GM18499 (cell line): ENCODE measurements at regions not wholly inside any gene's neighbourhood (a gene's known extent, or its start where the extent isn't known, plus 50 kb on each side); places are given as distances from the start of the nearest gene placed in this dataset.
"Not testable (repeated sequence)": the region's sequence is repeated elsewhere in the genome, so short reads cannot be mapped to it uniquely, and the experiment has no call there.

Experiments used
- ATAC-seq: cut with Tn5 transposase; IDR thresholded peaks from one replicate; pipeline ENCODE4 v1.9.1; 2021; ENCODE audit warnings: moderate number of reproducible peaks; ENCODE audit not compliant: insufficient read depth, unreplicated experiment

GRCh38 chr4:38275331-38276100 lies 315.3 kb downstream of the PTTG2 start:
- ATAC-seq, result no peak

DNA sequence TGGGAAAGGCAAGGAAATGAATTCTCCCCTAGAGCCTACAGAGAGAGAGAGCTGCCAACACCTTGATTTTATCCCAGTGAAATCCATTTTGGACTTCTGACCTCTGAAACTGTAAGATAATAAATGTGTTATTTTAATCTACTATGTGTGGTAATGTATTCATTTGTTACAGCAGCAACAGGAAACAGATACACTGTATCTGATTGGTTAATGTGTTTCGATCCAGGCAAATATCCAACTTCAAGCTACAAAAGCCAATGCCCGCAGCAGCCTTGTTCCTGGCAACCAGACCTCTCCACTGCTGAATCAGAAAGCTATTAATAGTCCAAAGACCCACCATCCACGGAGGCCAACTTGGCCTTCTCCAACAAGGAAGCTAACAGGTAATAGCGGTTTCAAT lies 318.1 kb downstream of the PTTG2 start:
- no peak for ATAC-seq

GRCh38 chr4:38279077-38279476 lies 318.9 kb downstream of the PTTG2 start:
- ATAC-seq, result no peak

DNA sequence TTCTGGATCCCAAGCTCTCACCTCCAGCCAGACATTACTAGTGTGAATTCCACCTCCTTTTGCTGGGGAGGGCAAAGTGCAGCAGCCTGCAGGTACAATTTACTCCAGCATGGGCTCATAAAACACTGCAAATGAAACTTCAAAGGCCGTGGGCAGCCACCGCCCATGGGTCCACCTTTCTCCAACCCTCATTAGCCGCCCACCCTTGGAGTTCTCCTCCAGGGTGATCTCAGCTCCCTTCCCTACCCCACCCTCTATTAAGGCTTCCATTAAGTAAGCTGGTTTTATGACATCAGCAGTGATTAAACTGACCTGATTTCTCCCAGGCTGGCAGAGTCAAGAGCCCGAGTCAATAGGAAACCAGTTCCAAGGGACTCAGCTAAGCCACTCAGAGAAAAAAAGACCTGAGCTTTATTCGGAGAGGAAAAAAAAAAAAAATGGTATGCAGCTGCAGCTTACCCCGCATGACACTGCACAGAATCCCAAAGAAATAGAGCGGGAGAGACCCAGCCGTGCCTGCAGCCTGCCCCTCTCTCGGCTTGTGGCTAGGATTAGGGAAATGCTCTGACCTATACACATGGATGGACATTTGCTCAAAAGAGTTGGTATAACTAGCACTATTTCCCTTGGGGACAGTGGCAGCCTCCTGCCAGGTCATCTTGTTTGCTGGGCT lies 319.6 kb downstream of the PTTG2 start:
- no peak for ATAC-seq

DNA sequence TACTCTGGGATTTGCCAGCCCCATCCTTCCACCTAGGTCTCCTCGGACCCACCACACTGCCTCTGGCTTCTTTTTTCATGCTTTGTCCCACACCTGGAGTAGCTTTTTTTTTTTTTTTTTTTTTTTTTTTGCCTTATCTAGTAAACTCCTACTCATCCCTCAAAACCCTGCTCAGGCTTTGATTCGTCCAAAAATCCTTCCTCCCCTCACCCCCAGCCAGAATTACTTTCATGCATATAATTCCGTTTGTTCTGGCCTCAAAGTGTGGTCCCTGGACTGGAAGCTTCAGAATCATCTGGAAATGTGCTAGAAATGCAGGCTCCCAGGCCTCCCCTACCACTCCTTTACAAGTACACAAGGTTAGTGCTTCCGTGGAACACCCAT lies 320.1 kb downstream of the PTTG2 start:
- no peak for ATAC-seq

- ATAC-seq, result no peak
Observed at GRCh38 chr4:38281371-38282071, 321.3 kb downstream of the PTTG2 start.

- ATAC-seq, result no peak
Observed at GRCh38 chr4:38283724-38284123, 323.5 kb downstream of the PTTG2 start.

DNA sequence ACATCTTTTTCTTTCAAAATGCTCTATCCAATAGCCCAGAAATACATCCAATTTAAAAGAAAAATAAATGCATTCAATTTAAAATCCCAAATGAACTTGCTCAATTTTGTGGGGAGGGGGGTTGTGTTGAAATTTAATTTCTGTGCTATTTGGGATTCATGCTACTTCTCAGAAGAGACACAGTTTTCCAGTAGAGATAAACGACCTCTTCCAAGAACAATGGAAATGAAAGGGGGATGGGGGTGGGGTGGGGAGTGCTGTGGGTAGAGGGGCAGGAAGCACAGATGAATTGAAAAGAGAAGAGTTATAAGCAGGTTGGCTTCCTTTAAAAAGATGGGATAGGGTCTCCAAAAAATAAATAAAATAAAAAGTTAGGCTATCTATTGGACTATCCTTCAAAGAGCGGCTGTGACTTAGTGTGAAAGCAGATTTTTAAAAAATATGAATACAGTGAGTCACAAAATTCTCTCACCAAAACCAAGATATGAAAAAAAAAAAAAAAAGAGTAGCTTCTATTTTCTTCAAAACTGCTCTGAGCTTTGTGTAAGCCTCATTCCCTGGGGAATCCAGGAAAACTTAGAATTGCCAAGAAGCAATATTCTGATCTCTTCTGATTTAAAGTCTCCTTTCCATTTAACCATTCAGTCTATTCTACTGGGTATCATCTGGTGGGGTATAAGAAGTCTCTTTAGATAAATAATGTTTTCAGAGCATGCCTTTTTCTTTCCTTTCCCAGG lies 324.3 kb downstream of the PTTG2 start:
- no peak for ATAC-seq

- no peak for ATAC-seq
Observed at GRCh38 chr4:38287101-38287851, 327.1 kb downstream of the PTTG2 start.

DNA sequence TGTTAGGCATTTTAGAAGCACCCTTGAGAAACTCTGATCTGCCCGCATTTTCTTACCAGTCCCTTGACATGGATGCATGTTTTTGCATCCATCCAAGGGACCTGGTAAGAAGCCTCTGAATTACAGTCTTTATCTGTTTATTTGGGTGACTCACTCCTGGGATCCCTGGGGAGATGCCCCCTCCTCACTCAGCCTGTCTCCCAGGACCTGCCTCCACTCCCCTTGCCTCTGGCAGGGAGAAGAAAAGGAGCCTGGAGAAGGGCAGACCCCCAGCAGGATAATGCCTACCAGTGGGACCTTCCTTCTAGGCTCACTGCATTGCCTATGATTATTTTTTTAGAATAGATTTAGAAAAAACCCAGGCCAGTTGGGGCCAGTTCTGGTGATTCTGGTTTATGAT lies 329.4 kb downstream of the PTTG2 start:
- no peak for ATAC-seq

DNA sequence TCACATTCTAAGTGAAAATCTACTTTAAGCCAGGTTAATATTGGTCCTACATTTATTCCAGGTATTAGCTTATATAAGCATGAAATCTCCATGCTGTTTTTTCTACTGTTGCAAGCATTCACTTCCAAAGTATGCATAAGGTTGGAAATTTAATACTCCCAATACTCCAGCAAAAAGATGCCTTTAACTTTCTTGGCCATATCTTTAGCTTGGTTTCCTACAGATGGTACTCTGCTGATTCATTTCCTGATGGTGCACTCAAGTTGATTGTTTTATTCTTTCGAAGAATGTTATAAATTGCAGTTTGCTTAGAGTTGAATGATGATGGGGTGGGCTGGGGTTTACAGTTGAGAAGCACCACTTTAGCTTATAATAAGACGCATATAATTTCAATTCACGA lies 330.2 kb downstream of the PTTG2 start:
- ATAC-seq, result no peak

GRCh38 chr4:38290914-38291313 lies 330.7 kb downstream of the PTTG2 start:
- no peak for ATAC-seq

GRCh38 chr4:38292529-38292928 lies 332.3 kb downstream of the PTTG2 start:
- no peak for ATAC-seq

- no peak for ATAC-seq
Observed at GRCh38 chr4:38294238-38294637, 334.0 kb downstream of the PTTG2 start.

GRCh38 chr4:38297061-38297460 lies 336.9 kb downstream of the PTTG2 start:
- no peak for ATAC-seq

DNA sequence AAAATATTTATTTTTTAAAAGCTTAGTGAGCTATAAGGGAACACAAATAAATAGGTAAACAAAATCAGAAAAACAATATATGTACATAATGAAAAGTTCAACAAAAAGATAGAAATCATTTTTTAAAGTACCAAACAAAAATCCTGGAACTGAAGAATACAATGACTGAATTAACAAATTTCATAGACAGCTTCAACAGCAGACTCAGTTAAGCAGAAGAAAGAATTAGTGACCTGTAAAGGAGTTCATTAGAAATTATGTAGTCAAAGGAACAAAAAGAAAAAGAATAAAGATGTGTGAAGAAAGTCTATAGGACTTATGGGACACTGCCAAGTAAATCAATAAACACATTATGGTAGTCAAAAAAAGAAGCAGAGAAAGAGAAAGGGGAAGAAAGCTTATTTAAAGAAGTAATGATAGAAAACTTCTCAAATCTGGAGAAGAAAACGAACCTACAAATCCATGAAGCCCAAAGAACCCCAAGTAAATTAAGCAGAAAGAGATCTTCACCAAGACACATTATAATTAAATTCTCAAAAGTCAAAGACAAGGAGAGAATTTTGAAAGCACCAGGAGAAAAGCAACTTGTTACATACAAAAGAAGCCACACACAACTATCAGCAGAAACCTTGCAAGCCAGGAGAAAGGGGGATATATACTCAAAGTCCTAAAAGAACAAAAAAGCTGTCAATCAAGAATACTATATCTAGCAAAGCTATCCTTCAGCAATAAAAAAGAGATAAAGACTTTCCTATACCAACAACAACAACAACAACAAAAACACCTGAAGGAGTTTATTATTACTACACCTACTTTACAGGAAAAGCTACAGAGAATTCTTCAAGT lies 338.9 kb downstream of the PTTG2 start:
- ATAC-seq, result no peak

DNA sequence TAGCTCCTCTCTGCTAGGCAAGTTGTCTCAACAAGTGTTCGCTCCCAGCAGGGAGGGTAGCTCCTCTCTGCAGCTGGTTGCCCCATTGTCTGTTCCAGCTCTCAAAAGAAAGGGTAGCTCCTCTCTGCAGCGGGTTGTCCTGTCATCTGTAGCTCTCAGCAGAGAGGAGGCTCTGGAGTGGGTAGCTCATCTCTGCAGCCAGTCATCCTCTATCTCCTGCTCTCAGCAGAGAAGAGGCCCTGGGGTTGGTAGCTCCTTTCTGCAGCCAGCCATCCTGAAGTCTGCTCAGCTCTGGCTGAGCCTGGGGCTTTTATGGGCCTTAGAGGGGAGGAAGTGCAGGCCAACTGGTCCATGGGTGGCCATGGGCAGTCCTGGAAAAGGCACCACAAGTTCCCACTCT lies 342.7 kb downstream of the PTTG2 start:
- no peak for ATAC-seq

- not testable (repeated sequence) for ATAC-seq
Observed at GRCh38 chr4:38304460-38304859, 344.3 kb downstream of the PTTG2 start.

DNA sequence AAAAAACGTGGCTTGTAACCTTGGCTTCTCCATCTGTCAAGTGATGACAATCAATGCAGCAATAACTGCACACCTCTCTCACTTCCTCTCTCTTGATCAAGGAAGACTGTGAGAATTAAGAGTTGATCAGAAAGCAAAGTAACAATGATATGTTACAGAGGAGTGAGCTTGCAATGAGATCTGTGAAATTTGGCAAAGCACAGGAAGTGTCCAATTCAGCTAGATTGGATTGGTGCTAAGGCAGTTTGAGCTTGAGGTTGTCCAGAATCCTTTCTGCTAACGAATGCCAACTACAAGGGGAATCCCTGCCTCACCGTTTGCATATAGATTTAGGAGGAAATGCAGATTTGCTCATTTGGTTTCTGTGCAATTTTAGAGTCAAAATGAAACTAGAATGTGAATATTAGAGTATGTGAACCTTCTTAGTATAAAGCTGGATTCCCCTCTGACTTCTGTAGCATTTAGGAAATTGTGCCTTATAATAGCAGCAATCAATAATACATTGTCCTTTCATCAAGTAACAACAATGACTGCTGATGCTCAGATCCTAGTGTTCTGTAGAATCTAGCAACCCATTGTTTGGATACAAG lies 346.4 kb downstream of the PTTG2 start:
- ATAC-seq, result peak; percentile 50
